ENCODE measurements at regions not wholly inside any gene's neighbourhood (a gene's known extent, or its start where the extent isn't known, plus 50 kb on each side); places are given as distances from the start of the nearest gene placed in this dataset.

- H3K4me3 ChIP-seq (ENCODE audit: low read depth, low read length), result no peak overlapping the region
- H3K27ac ChIP-seq (ENCODE audit: extremely low read depth, low read depth, low read length), result no peak overlapping the region
- POLR2A ChIA-PET, result no interaction called here
- no peaks in the 10 kb centered on the region for H3K4me1 ChIP-seq (ENCODE audit: control insufficient read depth, insufficient read depth, low read length)
- TF ChIP-seq ZNF239 (tag by site-specific recombination; IDR thresholded peaks at IDR 0.05) (no peak), ZNF629 (tag by site-specific recombination; IDR thresholded peaks at IDR 0.05) (no peak), ZNF354C (tag by site-specific recombination; IDR thresholded peaks at IDR 0.05; ENCODE audit: borderline replicate concordance, low read depth) (no peak), ZBTB48 (tag by site-specific recombination; IDR thresholded peaks at IDR 0.05) (no peak), ZNF529 (tag by site-specific recombination; IDR thresholded peaks at IDR 0.05; ENCODE audit: insufficient replicate concordance) (no peak), ZBTB21 (tag by site-specific recombination; IDR thresholded peaks at IDR 0.05) (no peak), YY1 (tag by site-specific recombination; IDR thresholded peaks at IDR 0.05) (no peak), ZNF792 (tag by site-specific recombination; IDR thresholded peaks at IDR 0.05) (no peak), ZNF639 (tag by site-specific recombination; IDR thresholded peaks at IDR 0.05) (no peak), ZNF19 (tag by site-specific recombination; IDR thresholded peaks at IDR 0.05; ENCODE audit: low read depth) (no peak), ZNF394 (tag by site-specific recombination; IDR thresholded peaks at IDR 0.05; ENCODE audit: borderline replicate concordance) (no peak), ZNF202 (tag by site-specific recombination; IDR thresholded peaks at IDR 0.05; ENCODE audit: borderline replicate concordance) (no peak), REST (tag by site-specific recombination; IDR thresholded peaks at IDR 0.05) (no peak), MYNN (tag by site-specific recombination; IDR thresholded peaks at IDR 0.05; ENCODE audit: borderline replicate concordance) (no peak), REPIN1 (tag by site-specific recombination; IDR thresholded peaks at IDR 0.05; ENCODE audit: low read depth) (no peak)
- TF ChIP-seq, protein P1, sequence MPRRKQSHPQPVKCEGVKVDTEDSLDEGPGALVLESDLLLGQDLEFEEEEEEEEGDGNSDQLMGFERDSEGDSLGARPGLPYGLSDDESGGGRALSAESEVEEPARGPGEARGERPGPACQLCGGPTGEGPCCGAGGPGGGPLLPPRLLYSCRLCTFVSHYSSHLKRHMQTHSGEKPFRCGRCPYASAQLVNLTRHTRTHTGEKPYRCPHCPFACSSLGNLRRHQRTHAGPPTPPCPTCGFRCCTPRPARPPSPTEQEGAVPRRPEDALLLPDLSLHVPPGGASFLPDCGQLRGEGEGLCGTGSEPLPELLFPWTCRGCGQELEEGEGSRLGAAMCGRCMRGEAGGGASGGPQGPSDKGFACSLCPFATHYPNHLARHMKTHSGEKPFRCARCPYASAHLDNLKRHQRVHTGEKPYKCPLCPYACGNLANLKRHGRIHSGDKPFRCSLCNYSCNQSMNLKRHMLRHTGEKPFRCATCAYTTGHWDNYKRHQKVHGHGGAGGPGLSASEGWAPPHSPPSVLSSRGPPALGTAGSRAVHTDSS (tag by site-specific recombination; IDR thresholded peaks at IDR 0.05), result no peak
- TF ChIP-seq, protein P2, sequence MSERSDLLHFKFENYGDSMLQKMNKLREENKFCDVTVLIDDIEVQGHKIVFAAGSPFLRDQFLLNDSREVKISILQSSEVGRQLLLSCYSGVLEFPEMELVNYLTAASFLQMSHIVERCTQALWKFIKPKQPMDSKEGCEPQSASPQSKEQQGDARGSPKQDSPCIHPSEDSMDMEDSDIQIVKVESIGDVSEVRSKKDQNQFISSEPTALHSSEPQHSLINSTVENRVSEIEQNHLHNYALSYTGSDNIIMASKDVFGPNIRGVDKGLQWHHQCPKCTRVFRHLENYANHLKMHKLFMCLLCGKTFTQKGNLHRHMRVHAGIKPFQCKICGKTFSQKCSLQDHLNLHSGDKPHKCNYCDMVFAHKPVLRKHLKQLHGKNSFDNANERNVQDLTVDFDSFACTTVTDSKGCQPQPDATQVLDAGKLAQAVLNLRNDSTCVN (tag by site-specific recombination; optimal IDR thresholded peaks at IDR 0.05), result no peak
- TF ChIP-seq, protein P3, sequence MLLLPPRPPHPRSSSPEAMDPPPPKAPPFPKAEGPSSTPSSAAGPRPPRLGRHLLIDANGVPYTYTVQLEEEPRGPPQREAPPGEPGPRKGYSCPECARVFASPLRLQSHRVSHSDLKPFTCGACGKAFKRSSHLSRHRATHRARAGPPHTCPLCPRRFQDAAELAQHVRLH (tag by site-specific recombination; IDR thresholded peaks at IDR 0.05), result no peak
- TF ChIP-seq, protein P4, sequence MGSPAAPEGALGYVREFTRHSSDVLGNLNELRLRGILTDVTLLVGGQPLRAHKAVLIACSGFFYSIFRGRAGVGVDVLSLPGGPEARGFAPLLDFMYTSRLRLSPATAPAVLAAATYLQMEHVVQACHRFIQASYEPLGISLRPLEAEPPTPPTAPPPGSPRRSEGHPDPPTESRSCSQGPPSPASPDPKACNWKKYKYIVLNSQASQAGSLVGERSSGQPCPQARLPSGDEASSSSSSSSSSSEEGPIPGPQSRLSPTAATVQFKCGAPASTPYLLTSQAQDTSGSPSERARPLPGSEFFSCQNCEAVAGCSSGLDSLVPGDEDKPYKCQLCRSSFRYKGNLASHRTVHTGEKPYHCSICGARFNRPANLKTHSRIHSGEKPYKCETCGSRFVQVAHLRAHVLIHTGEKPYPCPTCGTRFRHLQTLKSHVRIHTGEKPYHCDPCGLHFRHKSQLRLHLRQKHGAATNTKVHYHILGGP (tag by site-specific recombination; IDR thresholded peaks at IDR 0.05), result no peak
- CTCF ChIA-PET, result no interaction called here
- H3K9me3 ChIP-seq (ENCODE audit: control insufficient read depth, insufficient read depth, low read depth, low read length), result no peaks in the 10 kb centered on the region
- no peaks in the 10 kb centered on the region for H3K36me3 ChIP-seq (ENCODE audit: control insufficient read depth in 2 of 2, insufficient read depth in 1 of 2, low read length in 2 of 2)
These were observed 324.5 kb upstream of the RPS6KA3 start for GRCh38 chrX:20591246-20591645.
